WTC11 (cell line): ENCODE measurements at regions not wholly inside any gene's neighbourhood (a gene's known extent, or its start where the extent isn't known, plus 50 kb on each side); places are given as distances from the start of the nearest gene placed in this dataset.

Source experiments
- ATAC-seq: fragments of 200-7000 bp; cut with Tn5 transposase; 2 replicates; pipeline ENCODE4 v1.10.0; 2021; ENCODE audit warnings: mild to moderate bottlenecking, moderate library complexity
- CTCF ChIA-PET: fragments of 300-600 bp; sonication (Branson Sonifier 250); formaldehyde crosslinking; loops from one replicate; lab custom pipeline; 2021; ENCODE audit warnings: antibody characterized with exemption; lab: Charles Lee
- POLR2A ChIA-PET: fragments of 350-600 bp; sonication (Branson Sonifier 250); formaldehyde crosslinking; loops from one replicate; lab custom pipeline; 2021; ENCODE audit warnings: antibody characterized with exemption; lab: Charles Lee
- DNase-seq: peaks from one replicate; pipeline ENCODE4 v3.0.0; 2021; ENCODE audit warnings: low spot score
- H3K27ac Mint-ChIP-seq: 2 replicates; pipeline ENCODE4 v1.8.0; 2021; ENCODE audit warnings: mixed read lengths
- H3K27me3 Mint-ChIP-seq: 2 replicates; pipeline ENCODE4 v1.8.0; 2021; ENCODE audit warnings: low read depth, mild to moderate bottlenecking, moderate library complexity, mixed read lengths
- H3K36me3 Mint-ChIP-seq: 2 replicates; pipeline ENCODE4 v1.8.0; 2021; ENCODE audit warnings: mixed read lengths
- H3K4me1 Mint-ChIP-seq: 2 replicates; pipeline ENCODE4 v1.8.0; 2022; ENCODE audit warnings: mixed read lengths
- H3K4me3 Mint-ChIP-seq: 2 replicates; pipeline ENCODE4 v1.8.0; 2021; ENCODE audit warnings: mild to moderate bottlenecking, moderate library complexity, mixed read lengths
- H3K9me3 Mint-ChIP-seq: 2 replicates; pipeline ENCODE4 v1.8.0; 2021; ENCODE audit warnings: mixed read lengths
- AFF4 ChIP-seq: sonication (generic); formaldehyde crosslinking; IDR thresholded peaks from 2 replicates; pipeline ENCODE4 v1.8.1; 2023; ENCODE audit warnings: mild to moderate bottlenecking, missing genetic modification reagents, borderline replicate concordance
- AR ChIP-seq: fragments of 250-450 bp; sonication (Bioruptor Pico); IDR thresholded peaks from 2 replicates; pipeline ENCODE4 v1.9.0; 2021; ENCODE audit warnings: mild to moderate bottlenecking
- CREB1 ChIP-seq: sonication (generic); formaldehyde crosslinking; IDR thresholded peaks from 2 replicates; pipeline ENCODE4 v1.8.0; 2023; ENCODE audit warnings: mild to moderate bottlenecking, missing genetic modification reagents
- E2F5 ChIP-seq: sonication (generic); formaldehyde crosslinking; IDR thresholded peaks from 2 replicates; pipeline ENCODE4 v1.8.1; 2022; ENCODE audit warnings: mild to moderate bottlenecking, moderate library complexity, missing genetic modification reagents
- KAT7 ChIP-seq: sonication (generic); formaldehyde crosslinking; IDR thresholded peaks from 2 replicates; pipeline ENCODE4 v1.8.1; 2023; ENCODE audit warnings: missing genetic modification reagents, mild to moderate bottlenecking, borderline replicate concordance
- PRDM15 ChIP-seq: sonication (generic); formaldehyde crosslinking; IDR thresholded peaks from 2 replicates; pipeline ENCODE4 v1.8.0; 2022; ENCODE audit warnings: missing genetic modification reagents
- STAT6 ChIP-seq: sonication (generic); formaldehyde crosslinking; conservative IDR thresholded peaks from 2 replicates; pipeline ENCODE4 v1.8.1; 2023; ENCODE audit warnings: mild to moderate bottlenecking, low read depth, missing genetic modification reagents, moderate library complexity
- ZBTB43 ChIP-seq: sonication (generic); formaldehyde crosslinking; IDR thresholded peaks from 2 replicates; pipeline ENCODE4 v1.8.1; 2023; ENCODE audit warnings: mild to moderate bottlenecking, missing genetic modification reagents
- ZNF121 ChIP-seq: sonication (generic); formaldehyde crosslinking; IDR thresholded peaks from 2 replicates; pipeline ENCODE4 v1.8.0; 2023; ENCODE audit warnings: missing genetic modification reagents
- ZNF671 ChIP-seq: fragments of 250-450 bp; sonication (Bioruptor Pico); IDR thresholded peaks from 2 replicates; pipeline ENCODE4 v1.8.0; 2021; ENCODE audit warnings: mild to moderate bottlenecking
- TF ChIP-seq, protein P1 (sequence below): sonication (generic); formaldehyde crosslinking; IDR thresholded peaks from 2 replicates; pipeline ENCODE4 v1.8.0; 2022; ENCODE audit warnings: mild to moderate bottlenecking, missing genetic modification reagents
- TF ChIP-seq, protein P2 (sequence below): sonication (generic); formaldehyde crosslinking; IDR thresholded peaks from 2 replicates; pipeline ENCODE4 v1.8.1; 2022; ENCODE audit warnings: low read depth, missing genetic modification reagents, borderline replicate concordance

- TF ChIP-seq, protein P1, sequence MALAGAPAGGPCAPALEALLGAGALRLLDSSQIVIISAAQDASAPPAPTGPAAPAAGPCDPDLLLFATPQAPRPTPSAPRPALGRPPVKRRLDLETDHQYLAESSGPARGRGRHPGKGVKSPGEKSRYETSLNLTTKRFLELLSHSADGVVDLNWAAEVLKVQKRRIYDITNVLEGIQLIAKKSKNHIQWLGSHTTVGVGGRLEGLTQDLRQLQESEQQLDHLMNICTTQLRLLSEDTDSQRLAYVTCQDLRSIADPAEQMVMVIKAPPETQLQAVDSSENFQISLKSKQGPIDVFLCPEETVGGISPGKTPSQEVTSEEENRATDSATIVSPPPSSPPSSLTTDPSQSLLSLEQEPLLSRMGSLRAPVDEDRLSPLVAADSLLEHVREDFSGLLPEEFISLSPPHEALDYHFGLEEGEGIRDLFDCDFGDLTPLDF (CRISPR knock-in tag), result no peak
- TF ChIP-seq CREB1 (no peak), PRDM15 (CRISPR knock-in tag) (no peak), ZNF121 (CRISPR knock-in tag) (no peak), E2F5 (CRISPR knock-in tag) (no peak)
These were observed 546.2 kb downstream of the MEI4 start (continued) for GRCh38 chr6:78199044-78199443.

DNA sequence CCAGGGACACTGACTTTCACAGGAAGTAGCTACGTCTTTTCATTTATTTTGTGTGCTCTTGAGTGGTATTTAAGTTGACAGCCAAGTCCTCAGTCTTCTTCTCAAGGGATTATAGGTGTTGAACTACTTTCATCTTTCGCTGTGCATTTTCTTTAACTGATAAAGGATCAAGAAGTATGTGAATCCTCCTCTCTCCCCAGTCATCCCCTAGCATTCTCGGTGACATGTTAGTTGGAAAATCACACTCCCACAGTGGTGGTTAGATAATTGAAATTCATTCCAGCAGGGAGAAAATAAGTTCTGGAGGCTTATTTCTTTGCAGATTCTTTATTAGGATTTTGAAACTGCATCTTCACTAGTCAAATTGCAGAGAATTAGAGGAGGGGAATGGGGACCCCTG lies 569.4 kb downstream of the MEI4 start:
- ATAC-seq (no peak), DNase-seq (no peak)
- no peak overlapping the region for H3K27ac Mint-ChIP-seq
- no peak overlapping the region for H3K4me3 Mint-ChIP-seq
- ChIA-PET CTCF (interaction anchor here (1.2 kb wide), 1 partner anchor 572 kb away, joined by 3 read pairs; no protein-coding TSS in a partner anchor), POLR2A (no interaction called here)
- H3K4me1 Mint-ChIP-seq, result no peaks in the 10 kb centered on the region
- H3K9me3 Mint-ChIP-seq, result peaks cover 5% of the 10 kb centered on the region; the same call in 1 of the 2 replicates
- H3K27me3 Mint-ChIP-seq, result peaks cover 3% of the 10 kb centered on the region; the same call in 1 of the 2 replicates
- no peaks in the 10 kb centered on the region for H3K36me3 Mint-ChIP-seq
- TF ChIP-seq STAT6 (CRISPR knock-in tag) (no peak), ZNF121 (CRISPR knock-in tag) (no peak), AR (no peak), AFF4 (CRISPR knock-in tag) (no peak), ZNF671 (CRISPR knock-in tag) (no peak), PRDM15 (CRISPR knock-in tag) (no peak), ZBTB43 (CRISPR knock-in tag) (no peak), KAT7 (CRISPR knock-in tag) (no peak)
- TF ChIP-seq, protein P2, sequence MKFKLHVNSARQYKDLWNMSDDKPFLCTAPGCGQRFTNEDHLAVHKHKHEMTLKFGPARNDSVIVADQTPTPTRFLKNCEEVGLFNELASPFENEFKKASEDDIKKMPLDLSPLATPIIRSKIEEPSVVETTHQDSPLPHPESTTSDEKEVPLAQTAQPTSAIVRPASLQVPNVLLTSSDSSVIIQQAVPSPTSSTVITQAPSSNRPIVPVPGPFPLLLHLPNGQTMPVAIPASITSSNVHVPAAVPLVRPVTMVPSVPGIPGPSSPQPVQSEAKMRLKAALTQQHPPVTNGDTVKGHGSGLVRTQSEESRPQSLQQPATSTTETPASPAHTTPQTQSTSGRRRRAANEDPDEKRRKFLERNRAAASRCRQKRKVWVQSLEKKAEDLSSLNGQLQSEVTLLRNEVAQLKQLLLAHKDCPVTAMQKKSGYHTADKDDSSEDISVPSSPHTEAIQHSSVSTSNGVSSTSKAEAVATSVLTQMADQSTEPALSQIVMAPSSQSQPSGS, result no peak
